Stimulated activated CD8-positive, alpha-beta memory T cell treated with anti-CD3 and anti-CD28 coated beads, Interleukin-7, amount 100 ng/mL, for 4 hours (primary cell): ENCODE measurements at regions not wholly inside any gene's neighbourhood (a gene's known extent, or its start where the extent isn't known, plus 50 kb on each side); places are given as distances from the start of the nearest gene placed in this dataset.
"Not testable (repeated sequence)": the region's sequence is repeated elsewhere in the genome, so short reads cannot be mapped to it uniquely, and the experiment has no call there.

Experiments used
- DNase-seq, 2 donors: peaks; one replicate each; pipeline ENCODE4 v3.0.0-alpha.2; 2020; ENCODE audit warnings: low read depth in 2 of 2

DNA sequence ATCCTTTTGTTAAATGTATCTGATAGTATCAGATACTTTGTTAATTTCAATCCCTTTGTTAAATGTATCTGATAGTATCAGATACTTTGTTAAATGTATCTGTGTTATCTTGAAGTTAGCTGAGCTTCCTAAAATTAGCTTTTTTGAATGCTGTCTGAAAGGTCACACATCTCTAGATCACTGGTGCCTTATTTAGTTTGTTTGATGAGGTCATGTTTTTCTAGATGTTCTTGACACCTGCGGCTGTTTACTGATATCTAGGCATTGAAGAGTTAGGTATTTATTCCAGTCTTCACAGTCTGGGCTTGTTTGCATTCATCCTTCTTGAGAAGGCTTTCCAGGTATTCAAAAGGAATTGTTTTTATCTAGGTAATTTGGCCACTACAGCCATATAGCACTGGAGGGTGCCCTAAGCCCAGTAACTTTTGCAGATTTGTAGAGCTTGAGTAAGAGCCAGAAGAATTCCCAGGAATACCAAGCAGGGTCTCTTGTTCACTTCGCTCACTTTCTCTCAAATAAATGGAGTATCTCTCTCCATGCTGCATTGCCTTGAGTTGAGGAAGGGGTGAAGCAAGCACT, 435.4 kb upstream of the GRAMD2B start:
- DNase-seq, result no peak

GRCh38 chr5:125992050-125992449, 431.2 kb upstream of the GRAMD2B start:
- DNase-seq, result no peak

- not testable (repeated sequence) for DNase-seq
Observed at GRCh38 chr5:125999271-126000030, 423.8 kb upstream of the GRAMD2B start.

DNA sequence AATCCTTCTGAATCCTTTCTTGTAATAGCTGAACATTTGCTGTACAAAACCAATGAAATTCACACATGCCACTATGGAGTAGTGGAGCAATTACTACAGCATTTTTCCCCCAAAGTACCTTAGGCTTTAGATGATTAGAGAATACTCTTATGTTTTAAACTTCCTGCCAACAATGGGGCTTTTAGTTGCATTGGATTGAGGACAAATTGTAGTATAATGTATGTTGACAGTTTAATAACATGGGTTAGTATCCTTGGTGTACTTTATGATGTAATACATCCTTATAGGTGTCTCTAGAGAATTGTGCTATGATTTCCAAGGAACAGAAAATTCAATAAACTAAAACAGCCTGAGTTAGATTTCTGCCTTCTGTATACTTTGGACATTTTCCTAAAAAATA, 422.7 kb upstream of the GRAMD2B start:
- no peak for DNase-seq

DNA sequence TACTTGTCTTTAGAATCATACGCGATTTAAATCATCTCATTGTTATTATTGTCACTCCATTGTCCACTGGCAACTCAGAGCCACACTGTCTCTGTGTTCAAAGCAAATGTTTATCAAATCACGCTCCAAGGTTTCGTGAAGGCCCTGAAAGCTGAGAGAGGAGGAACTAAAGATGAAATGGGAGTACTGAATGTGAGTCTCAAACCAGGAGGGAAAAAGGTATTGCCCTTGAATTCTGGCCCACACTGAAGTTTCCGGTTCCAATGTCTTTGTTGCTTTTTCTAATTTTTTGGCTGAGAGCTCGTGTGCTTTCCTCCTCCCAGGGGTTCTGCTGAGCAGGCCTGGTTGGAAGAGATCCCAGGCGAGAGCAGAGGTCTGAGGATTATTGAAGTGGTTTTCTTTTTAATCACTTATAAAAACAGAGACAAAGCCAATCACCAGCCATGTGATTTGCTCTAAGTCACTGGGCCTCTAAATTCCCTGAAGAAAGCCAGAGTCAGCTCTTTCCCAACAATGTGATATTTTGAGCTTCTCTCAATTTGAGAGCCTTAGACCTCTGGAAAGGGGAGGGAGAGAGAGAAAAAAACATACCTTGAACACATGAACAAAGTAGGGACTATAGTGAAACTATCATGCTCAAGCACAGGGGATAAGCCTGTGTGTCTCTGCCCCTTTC, 420.8 kb upstream of the GRAMD2B start:
- no peak for DNase-seq

DNA sequence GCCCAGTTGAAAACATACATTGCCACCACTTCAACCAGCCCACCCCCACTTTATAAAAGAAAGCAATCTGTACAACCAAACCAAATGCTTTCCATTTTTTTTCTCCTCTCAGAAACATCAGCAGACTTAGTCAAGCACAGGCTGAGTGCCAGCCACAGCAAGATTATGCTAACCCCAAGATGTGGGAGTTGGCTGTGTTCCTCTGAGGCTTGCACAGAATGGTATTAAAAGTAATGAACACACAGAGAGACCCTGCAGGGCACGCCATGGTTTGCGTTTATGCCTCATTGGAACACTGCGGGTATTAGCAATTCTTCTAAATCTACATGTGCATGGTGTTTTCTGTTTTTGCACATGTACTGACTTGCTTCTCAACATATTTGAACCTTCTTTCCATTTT, 419.9 kb upstream of the GRAMD2B start:
- no peak for DNase-seq

DNA sequence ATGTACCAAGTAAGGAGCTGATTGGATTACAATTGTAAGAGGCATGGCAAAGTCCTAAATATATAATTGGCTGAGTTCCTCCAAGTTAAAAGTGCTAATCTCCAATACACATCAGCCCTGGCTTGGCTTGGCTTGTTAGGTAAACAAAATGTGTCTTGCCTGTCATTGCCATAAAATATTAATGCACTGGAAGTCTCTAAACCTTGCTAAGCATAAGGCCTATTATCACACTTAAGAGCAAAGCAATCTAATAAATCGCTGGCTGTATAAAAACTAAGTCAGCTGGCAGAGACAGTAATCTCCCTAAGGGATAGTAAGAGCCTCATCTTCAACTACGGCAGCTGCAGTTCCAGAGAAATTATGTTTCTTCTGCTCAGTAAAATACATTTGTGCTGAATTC, 418.6 kb upstream of the GRAMD2B start:
- no peak for DNase-seq

GRCh38 chr5:126007841-126008240, 415.4 kb upstream of the GRAMD2B start:
- no peak for DNase-seq

- DNase-seq, result no peak
Observed at GRCh38 chr5:126009566-126009965, 413.6 kb upstream of the GRAMD2B start.

GRCh38 chr5:126011526-126011925, 411.7 kb upstream of the GRAMD2B start:
- DNase-seq, result not testable (repeated sequence)

DNA sequence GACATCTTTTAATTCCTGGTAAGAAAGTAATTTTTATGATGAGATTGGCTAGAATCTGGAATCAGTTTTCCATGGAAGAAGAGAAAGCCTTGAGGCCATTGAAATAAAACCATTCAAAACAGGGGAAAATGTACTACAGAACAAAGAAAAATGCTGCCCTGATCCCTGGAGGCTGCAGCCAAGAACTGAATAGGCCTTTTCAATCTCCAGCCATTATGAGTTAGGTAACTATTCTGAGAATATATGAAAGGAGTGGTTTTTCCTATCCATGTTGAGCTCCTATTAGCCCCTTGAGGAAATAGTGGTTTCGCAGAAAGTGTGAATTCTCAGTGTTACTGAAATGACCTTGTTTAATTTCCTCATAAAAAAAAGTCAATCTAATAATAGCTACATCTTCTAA, 408.5 kb upstream of the GRAMD2B start:
- no peak for DNase-seq

- DNase-seq, result no peak
Observed at GRCh38 chr5:126015235-126016181, 407.7 kb upstream of the GRAMD2B start.

GRCh38 chr5:126016256-126016655, 407.0 kb upstream of the GRAMD2B start:
- no peak for DNase-seq

- no peak for DNase-seq
Observed at GRCh38 chr5:126017096-126017495, 406.1 kb upstream of the GRAMD2B start.

- DNase-seq, result no peak
Observed at GRCh38 chr5:126020770-126021169, 402.4 kb upstream of the GRAMD2B start.

DNA sequence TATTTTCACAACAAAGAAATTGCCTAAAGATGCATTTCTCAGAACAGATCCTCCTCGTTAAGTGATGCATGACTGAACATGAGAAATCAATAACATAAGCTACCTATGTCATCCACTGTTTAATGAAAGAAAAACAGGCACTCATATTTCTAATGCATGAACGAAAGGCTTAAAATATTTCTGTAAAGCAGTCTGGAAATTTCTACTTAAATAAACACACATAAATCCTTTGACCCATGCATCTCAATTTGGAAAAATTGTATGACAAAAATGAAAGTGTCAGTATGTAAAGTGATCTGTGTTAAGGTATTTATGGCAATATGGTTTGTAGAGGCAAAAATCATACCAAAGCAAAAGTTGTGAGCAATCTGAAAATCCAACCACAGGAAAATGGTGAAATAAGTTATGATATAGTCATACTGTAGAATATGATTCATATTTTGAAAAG, 399.2 kb upstream of the GRAMD2B start:
- DNase-seq, result no peak

DNA sequence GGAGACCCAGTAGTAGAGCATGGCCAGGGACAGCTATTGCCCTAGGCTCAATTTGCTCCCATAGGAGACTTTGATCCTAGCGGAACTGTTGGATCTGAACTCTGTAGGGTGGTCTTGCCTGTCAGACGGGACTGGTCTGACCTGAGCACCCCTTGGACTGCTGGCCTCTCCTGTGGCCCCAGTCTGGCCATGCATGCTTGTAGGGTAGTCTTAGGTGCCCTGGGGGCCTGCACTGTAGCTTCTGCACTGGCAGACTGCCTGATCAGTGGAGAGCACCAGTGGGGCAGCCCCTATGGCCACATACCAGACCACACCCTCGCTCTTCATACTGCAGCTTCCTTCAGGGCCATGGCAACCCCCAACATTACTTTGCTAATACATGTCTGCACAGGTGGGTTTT, 396.1 kb upstream of the GRAMD2B start:
- DNase-seq, result no peak

DNA sequence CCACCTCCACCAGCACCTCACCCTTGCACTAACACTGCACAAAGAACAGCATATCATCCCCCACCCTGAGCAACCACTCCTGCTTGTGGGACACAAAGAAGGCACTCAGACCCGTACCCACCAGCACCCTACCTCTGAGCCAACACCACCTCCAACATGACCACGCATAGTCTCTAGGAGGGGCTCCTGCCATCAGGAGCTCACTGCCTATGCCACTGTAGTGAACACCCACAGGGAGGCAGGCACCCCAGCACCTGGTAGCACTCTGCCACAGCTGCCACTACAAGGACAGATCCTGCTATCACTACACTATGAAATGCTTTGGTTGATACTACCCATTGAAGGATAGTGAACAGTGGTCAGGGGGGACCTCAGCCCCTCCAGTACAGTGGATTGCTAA, 395.6 kb upstream of the GRAMD2B start:
- DNase-seq, result no peak

- DNase-seq, result no peak
Observed at GRCh38 chr5:126028336-126028735, 394.9 kb upstream of the GRAMD2B start.

DNA sequence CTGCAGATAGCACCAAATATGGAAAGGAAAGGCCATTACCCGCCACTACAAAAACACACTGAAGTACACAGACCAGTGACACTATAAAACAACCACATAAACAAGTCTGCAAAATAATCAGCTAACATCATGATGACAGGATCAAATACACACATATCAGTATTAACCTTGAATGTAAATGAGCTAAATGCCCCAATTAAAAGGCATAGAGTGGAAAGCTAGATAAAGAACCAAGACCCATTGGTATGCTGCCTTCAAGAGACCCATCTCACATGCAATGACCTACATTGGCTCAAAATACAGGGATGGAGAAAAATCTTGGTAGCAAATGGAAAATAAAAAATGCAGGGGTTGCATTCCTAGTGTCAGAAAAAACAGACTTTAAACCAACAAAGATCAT, 393.9 kb upstream of the GRAMD2B start:
- DNase-seq, result not testable (repeated sequence)

- DNase-seq, result no peak
Observed at GRCh38 chr5:126030698-126031097, 392.5 kb upstream of the GRAMD2B start.
